PC-9 (cell line): ENCODE measurements at regions not wholly inside any gene's neighbourhood (a gene's known extent, or its start where the extent isn't known, plus 50 kb on each side); places are given as distances from the start of the nearest gene placed in this dataset.

Experiments
- CTCF ChIP-seq: fragments of 200-600 bp; sonication (generic); conservative IDR thresholded peaks from 2 replicates; pipeline ENCODE4 v1.6.1; 2017; ENCODE audit warnings: mixed run types, antibody characterized with exemption, mild to moderate bottlenecking, moderate library complexity
- EZH2 ChIP-seq: fragments of 200-600 bp; sonication (generic); IDR thresholded peaks from 2 replicates; pipeline ENCODE4 v1.8.0; 2017; ENCODE audit warnings: antibody characterized with exemption, low read depth

GRCh38 chr18:78643004-78643403 lies 336.6 kb upstream of the SALL3 start:
- TF ChIP-seq CTCF (no peak), EZH2 (no peak)
